ENCODE measurements at regions not wholly inside any gene's neighbourhood (a gene's known extent, or its start where the extent isn't known, plus 50 kb on each side); places are given as distances from the start of the nearest gene placed in this dataset.

DNA sequence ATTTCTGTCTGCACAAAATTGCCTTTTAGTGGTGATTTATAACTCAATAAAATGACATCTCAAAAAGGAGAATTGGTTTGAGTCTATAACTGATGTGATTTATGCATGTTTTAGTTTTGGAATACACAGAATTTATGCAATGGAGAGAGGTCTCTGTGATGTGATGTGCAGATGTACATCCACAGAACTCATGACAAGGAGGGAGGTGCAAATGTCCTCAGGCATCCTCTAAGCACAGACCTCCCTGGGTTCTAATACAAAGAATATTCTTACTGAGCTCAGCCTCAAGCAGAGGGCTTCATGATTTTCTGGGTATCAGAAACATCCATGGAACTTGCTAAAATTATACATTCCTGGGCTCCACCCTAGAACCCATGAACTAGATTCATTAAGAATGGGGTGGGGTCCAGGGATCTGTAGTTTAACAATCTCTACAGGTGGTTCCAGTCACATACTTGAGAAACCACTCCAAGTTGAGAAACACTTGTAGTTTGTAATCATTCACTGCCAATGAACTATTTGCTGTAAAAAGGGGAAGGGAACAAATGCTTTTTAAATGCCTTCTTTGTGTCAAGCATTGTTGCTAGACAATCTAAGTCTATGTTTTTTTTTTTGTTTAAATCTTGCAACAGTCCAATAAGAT is 60.2 kb upstream of the NEDD9 start:
- no peak for DNase-seq

- no peak for DNase-seq
Measured at GRCh38 chr6:11292091-11292490, 59.6 kb upstream of the NEDD9 start.

- no peak for DNase-seq
Measured at GRCh38 chr6:11291582-11291981, 59.1 kb upstream of the NEDD9 start.

DNA sequence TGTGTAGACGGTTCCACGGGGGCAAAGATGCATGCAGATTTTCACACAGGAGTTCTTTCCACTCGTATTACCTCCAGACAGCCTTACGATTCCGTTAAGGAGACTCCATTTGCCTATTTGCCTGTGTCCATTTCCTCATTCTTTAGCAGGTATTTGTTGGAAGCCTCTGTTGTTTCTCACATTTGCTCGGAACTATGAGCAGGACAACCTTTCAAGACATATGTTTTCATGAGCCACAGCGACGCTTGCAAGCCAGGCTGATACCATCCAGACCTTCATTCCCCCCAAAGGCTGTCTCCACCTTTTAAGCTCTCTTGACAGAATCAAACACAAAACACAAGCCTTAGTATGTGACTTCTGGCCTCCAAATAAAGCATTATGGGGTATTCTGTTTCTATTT is 57.6 kb upstream of the NEDD9 start:
- DNase-seq: no peak

- DNase-seq: no peak
Measured at GRCh38 chr6:11288065-11288464, 55.6 kb upstream of the NEDD9 start.

DNA sequence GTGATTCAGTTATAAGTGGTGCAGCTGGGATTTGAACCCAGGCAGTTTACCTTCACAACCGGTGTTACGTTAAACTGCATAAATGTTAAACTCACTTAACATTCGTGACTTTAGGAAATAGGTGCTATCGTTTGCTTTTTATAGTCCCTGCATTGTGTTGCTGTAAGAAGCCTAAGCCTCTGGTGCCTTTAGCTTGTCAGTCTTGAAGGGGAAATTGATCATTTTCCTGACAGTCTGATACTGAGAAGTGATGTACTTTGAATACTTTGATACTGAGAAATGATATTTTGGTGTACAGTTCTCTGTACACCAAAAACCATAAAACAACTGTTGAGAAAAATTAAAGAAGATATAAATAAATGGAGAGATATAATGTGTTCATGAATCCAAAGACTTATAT is 52.5 kb upstream of the NEDD9 start:
- no peak for DNase-seq

DNA sequence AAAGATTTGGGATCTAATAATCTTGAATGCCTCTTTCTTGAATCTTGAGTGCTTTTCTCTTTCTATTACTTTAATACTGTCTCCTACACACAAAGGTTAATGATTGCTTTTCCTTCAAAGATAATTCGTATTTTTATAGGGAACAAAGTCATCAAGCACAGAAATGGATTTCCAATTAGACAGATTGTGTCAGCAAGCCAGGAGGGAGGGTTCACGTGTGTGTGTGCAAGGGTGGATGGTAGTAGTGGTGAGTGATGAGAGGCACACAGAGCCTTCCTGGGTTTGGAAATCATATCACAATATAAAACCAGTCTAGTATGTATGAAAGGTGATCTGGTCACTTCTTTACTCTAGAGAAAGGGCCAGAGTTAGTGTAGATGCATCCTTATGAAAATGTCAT is 51.2 kb upstream of the NEDD9 start:
- DNase-seq: no peak

GRCh38 chr6:11282875-11283274 is 50.4 kb upstream of the NEDD9 start:
- DNase-seq: no peak

All from fibroblast of skin of back (primary cell).